COLO668 (cell line): ENCODE measurements at regions not wholly inside any gene's neighbourhood (a gene's known extent, or its start where the extent isn't known, plus 50 kb on each side); places are given as distances from the start of the nearest gene placed in this dataset.
"Not testable (repeated sequence)": the region's sequence is repeated elsewhere in the genome, so short reads cannot be mapped to it uniquely, and the experiment has no call there.

Experiments used
- DNase-seq: peaks from one replicate; lab custom pipeline; 2025; ENCODE audit not compliant: unreplicated experiment; lab: John Stamatoyannopoulos, UW

GRCh38 chr10:59975918-59976317, 69.6 kb upstream of the CCDC6 start:
- DNase-seq: not testable (repeated sequence)

- DNase-seq: peak; percentile 61
Measured at GRCh38 chr10:59971915-59972314, 65.6 kb upstream of the CCDC6 start.

GRCh38 chr10:59970396-59971368, 64.3 kb upstream of the CCDC6 start:
- no peak for DNase-seq

- peak; percentile 46 for DNase-seq
Measured at GRCh38 chr10:59968705-59969104, 62.3 kb upstream of the CCDC6 start.

- peak; percentile 31 for DNase-seq
Measured at GRCh38 chr10:59967079-59967478, 60.7 kb upstream of the CCDC6 start.

GRCh38 chr10:59965899-59966650, 59.7 kb upstream of the CCDC6 start:
- peak; percentile 5 for DNase-seq

- no peak for DNase-seq
Measured at GRCh38 chr10:59962756-59963155, 56.4 kb upstream of the CCDC6 start.

GRCh38 chr10:59960751-59961150, 54.4 kb upstream of the CCDC6 start:
- DNase-seq: no peak

GRCh38 chr10:59959504-59960018, 53.2 kb upstream of the CCDC6 start:
- DNase-seq: no peak

GRCh38 chr10:59958882-59959281, 52.5 kb upstream of the CCDC6 start:
- no peak for DNase-seq

GRCh38 chr10:59957975-59958374, 51.6 kb upstream of the CCDC6 start:
- DNase-seq: no peak
